Ishikawa (cell line): ENCODE measurements at regions not wholly inside any gene's neighbourhood (a gene's known extent, or its start where the extent isn't known, plus 50 kb on each side); places are given as distances from the start of the nearest gene placed in this dataset.

Experiments used
- CEBPB ChIP-seq: IDR thresholded peaks from 2 replicates; pipeline ENCODE4 v1.6.1; 2012
- CREB1 ChIP-seq: IDR thresholded peaks from 2 replicates; pipeline ENCODE4 v1.6.1; 2012; ENCODE audit warnings: low read depth
- EGR1 ChIP-seq: IDR thresholded peaks from 2 replicates; pipeline ENCODE4 v1.6.1; 2012
- EP300 ChIP-seq: IDR thresholded peaks from 2 replicates; pipeline ENCODE4 v1.6.1; 2012; ENCODE audit warnings: borderline replicate concordance
- FOXM1 ChIP-seq: IDR thresholded peaks from 2 replicates; pipeline ENCODE4 v1.6.1; 2012; ENCODE audit warnings: low read depth, borderline replicate concordance
- MAX ChIP-seq: IDR thresholded peaks from 2 replicates; pipeline ENCODE4 v1.6.1; 2012
- NFIC ChIP-seq: IDR thresholded peaks from 2 replicates; pipeline ENCODE4 v1.6.1; 2012
- RAD21 ChIP-seq: IDR thresholded peaks from 2 replicates; pipeline ENCODE4 v1.6.1; 2012; ENCODE audit warnings: low read depth
- TAF1 ChIP-seq: IDR thresholded peaks from 2 replicates; pipeline ENCODE4 v1.6.1; 2012; ENCODE audit warnings: low read depth, mild to moderate bottlenecking
- TCF12 ChIP-seq: IDR thresholded peaks from 2 replicates; pipeline ENCODE4 v1.6.1; 2012; ENCODE audit warnings: low read depth
- TEAD4 ChIP-seq: IDR thresholded peaks from 2 replicates; pipeline ENCODE4 v1.6.1; 2012
- YY1 ChIP-seq: IDR thresholded peaks from 2 replicates; pipeline ENCODE4 v1.6.1; 2012; ENCODE audit warnings: low read depth
- ZBTB7A ChIP-seq: IDR thresholded peaks from 2 replicates; pipeline ENCODE4 v1.6.1; 2012; ENCODE audit warnings: low read depth
- TF ChIP-seq, protein P1 (sequence below): IDR thresholded peaks from 2 replicates; pipeline ENCODE4 v1.6.1; 2012
- TF ChIP-seq, protein P2 (sequence below): IDR thresholded peaks from 2 replicates; pipeline ENCODE4 v1.6.1; 2012; ENCODE audit warnings: low read depth, mild to moderate bottlenecking

GRCh38 chr20:40508821-40509220, 180.2 kb downstream of the MAFB start:
- TF ChIP-seq FOXM1 (no peak), TAF1 (no peak), EGR1 (no peak), EP300 (no peak), MAX (no peak), TCF12 (no peak), ZBTB7A (no peak), RAD21 (no peak)
- TF ChIP-seq, protein P1, sequence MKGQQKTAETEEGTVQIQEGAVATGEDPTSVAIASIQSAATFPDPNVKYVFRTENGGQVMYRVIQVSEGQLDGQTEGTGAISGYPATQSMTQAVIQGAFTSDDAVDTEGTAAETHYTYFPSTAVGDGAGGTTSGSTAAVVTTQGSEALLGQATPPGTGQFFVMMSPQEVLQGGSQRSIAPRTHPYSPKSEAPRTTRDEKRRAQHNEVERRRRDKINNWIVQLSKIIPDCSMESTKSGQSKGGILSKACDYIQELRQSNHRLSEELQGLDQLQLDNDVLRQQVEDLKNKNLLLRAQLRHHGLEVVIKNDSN, result no peak

DNA sequence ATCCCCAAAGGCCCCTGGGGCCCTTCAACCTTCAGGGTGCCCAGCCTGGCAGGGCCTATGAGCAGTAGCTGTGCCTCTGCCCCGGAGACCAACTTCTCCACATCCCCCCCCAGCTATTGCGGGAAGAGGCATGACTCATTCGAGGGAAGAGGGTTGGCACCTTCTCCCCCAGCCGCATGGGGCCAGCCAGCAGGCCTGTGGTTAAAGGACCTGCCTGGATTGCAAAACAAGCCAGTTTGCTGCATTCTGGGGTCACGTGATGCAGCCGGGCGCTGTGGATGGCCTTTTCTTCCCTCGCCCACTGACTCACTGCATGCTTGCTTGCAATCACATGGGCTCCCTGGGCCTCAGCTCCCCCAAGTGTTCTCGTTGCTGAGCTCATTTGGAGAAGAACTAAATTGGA, 182.5 kb downstream of the MAFB start:
- TF ChIP-seq EGR1 (no peak), MAX (peak; percentile 46), TAF1 (no peak), RAD21 (no peak), NFIC (no peak), TCF12 (no peak), EP300 (no peak), ZBTB7A (no peak), YY1 (no peak), CREB1 (no peak), TEAD4 (no peak), CEBPB (peak; percentile 32; the same call in 1 of the 2 replicates), FOXM1 (no peak)
- TF ChIP-seq, protein P2, sequence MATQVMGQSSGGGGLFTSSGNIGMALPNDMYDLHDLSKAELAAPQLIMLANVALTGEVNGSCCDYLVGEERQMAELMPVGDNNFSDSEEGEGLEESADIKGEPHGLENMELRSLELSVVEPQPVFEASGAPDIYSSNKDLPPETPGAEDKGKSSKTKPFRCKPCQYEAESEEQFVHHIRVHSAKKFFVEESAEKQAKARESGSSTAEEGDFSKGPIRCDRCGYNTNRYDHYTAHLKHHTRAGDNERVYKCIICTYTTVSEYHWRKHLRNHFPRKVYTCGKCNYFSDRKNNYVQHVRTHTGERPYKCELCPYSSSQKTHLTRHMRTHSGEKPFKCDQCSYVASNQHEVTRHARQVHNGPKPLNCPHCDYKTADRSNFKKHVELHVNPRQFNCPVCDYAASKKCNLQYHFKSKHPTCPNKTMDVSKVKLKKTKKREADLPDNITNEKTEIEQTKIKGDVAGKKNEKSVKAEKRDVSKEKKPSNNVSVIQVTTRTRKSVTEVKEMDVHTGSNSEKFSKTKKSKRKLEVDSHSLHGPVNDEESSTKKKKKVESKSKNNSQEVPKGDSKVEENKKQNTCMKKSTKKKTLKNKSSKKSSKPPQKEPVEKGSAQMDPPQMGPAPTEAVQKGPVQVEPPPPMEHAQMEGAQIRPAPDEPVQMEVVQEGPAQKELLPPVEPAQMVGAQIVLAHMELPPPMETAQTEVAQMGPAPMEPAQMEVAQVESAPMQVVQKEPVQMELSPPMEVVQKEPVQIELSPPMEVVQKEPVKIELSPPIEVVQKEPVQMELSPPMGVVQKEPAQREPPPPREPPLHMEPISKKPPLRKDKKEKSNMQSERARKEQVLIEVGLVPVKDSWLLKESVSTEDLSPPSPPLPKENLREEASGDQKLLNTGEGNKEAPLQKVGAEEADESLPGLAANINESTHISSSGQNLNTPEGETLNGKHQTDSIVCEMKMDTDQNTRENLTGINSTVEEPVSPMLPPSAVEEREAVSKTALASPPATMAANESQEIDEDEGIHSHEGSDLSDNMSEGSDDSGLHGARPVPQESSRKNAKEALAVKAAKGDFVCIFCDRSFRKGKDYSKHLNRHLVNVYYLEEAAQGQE, result no peak
- TF ChIP-seq, protein P1, result peak; percentile 81

GRCh38 chr20:40503119-40503518, 185.9 kb downstream of the MAFB start:
- TF ChIP-seq MAX, result no peak
- TF ChIP-seq TCF12, result no peak
- TF ChIP-seq, protein P1, result no peak
- no peak for TF ChIP-seq FOXM1
- TF ChIP-seq RAD21, result no peak
- no peak for TF ChIP-seq YY1
- no peak for TF ChIP-seq NFIC
- no peak for TF ChIP-seq TEAD4
- no peak for TF ChIP-seq CEBPB
- no peak for TF ChIP-seq EP300
- TF ChIP-seq TAF1, result no peak
- no peak for TF ChIP-seq EGR1
- TF ChIP-seq, protein P2, result no peak
- TF ChIP-seq CREB1, result no peak
- no peak for TF ChIP-seq ZBTB7A

- TF ChIP-seq EGR1, result no peak
- TF ChIP-seq YY1, result no peak
- no peak for TF ChIP-seq RAD21
- TF ChIP-seq TAF1, result no peak
- no peak for TF ChIP-seq FOXM1
- no peak for TF ChIP-seq TCF12
- no peak for TF ChIP-seq NFIC
- no peak for TF ChIP-seq CEBPB
- no peak for TF ChIP-seq ZBTB7A
- no peak for TF ChIP-seq CREB1
- TF ChIP-seq MAX, result no peak
Observed at GRCh38 chr20:40502576-40502975, 186.5 kb downstream of the MAFB start.

GRCh38 chr20:40499391-40499790, 189.6 kb downstream of the MAFB start:
- TF ChIP-seq, protein P1, result no peak
- TF ChIP-seq NFIC, result no peak
- no peak for TF ChIP-seq YY1
- TF ChIP-seq ZBTB7A, result no peak
- TF ChIP-seq FOXM1, result no peak
- no peak for TF ChIP-seq CEBPB
- no peak for TF ChIP-seq TAF1
- no peak for TF ChIP-seq MAX
- no peak for TF ChIP-seq EGR1
- TF ChIP-seq CREB1, result no peak
- no peak for TF ChIP-seq RAD21
- TF ChIP-seq EP300, result no peak
